ENCODE measurements at regions not wholly inside any gene's neighbourhood (a gene's known extent, or its start where the extent isn't known, plus 50 kb on each side); places are given as distances from the start of the nearest gene placed in this dataset.

- no peaks in the 10 kb centered on the region for H3K4me1 ChIP-seq
- H3K27me3 ChIP-seq (replicated peaks in 1 of 7), result no peaks in the 10 kb centered on the region
- TF ChIP-seq CTCF (IDR thresholded peaks at IDR 0.05 in 8 of 11, conservative IDR thresholded peaks at IDR 0.05 in 3 of 11) (no peak), POLR2AphosphoS5 (IDR thresholded peaks at IDR 0.05) (no peak)
- H3K4me3 ChIP-seq, result no peak overlapping the region
- no peak for DNase-seq
- no peak overlapping the region for H3K27ac ChIP-seq
- peaks cover 0 to 32% (median 11%) of the 10 kb centered on the region in 8 donors for H3K9me3 ChIP-seq
- intact Hi-C loops (cut with DNase I; ENCODE audit: low total_unique reads), result no loop called here
- no peaks in the 10 kb centered on the region for H3K36me3 ChIP-seq
- 67 to 83% (median 78%) methylated on average over 3 of the region's 3 CpGs for WGBS, 5 donors
These were observed 86.7 kb upstream of the IPO5 start for GRCh38 chr13:97866751-97867150.

DNA sequence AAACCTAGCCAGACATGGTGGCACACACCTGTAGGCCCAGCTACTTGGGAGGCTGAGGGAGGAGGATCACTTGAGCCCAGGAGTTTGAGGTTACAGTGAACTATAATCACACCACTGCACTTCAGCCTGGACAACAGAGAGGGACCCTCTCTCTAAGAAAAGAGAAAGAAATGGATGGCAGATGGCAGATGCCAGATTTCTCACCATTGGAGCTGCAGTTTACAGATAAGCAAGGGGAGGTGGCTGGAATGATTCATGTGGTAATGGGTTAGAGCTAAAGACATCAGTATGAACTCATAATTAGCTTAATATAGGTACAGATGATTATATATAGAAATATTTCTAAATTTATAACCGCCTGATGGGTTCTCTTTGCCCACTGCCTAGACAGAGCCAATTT is 80.1 kb upstream of the IPO5 start:
- Histone ChIP-seq H3K4me3 (no peak overlapping the region), H3K27ac (no peak overlapping the region), H3K27me3 (replicated peaks in 1 of 7) (peaks cover 0 to 10% (median 0%) of the 10 kb centered on the region in 7 donors), H3K4me1 (no peaks in the 10 kb centered on the region), H3K9me3 (peaks cover 0 to under 1% (median 0%) of the 10 kb centered on the region in 8 donors), H3K36me3 (no peaks in the 10 kb centered on the region)
- TF ChIP-seq POLR2A (IDR thresholded peaks at IDR 0.05) (no peak), POLR2AphosphoS5 (IDR thresholded peaks at IDR 0.05) (no peak), CTCF (IDR thresholded peaks at IDR 0.05 in 8 of 11, conservative IDR thresholded peaks at IDR 0.05 in 3 of 11) (no peak)
- intact Hi-C loops (cut with DNase I; ENCODE audit: low total_unique reads), result no loop called here
- 70 to 93% (median 86%) methylated on average over 1 of the region's 1 CpG for WGBS, 5 donors
- DNase-seq, result no peak

DNA sequence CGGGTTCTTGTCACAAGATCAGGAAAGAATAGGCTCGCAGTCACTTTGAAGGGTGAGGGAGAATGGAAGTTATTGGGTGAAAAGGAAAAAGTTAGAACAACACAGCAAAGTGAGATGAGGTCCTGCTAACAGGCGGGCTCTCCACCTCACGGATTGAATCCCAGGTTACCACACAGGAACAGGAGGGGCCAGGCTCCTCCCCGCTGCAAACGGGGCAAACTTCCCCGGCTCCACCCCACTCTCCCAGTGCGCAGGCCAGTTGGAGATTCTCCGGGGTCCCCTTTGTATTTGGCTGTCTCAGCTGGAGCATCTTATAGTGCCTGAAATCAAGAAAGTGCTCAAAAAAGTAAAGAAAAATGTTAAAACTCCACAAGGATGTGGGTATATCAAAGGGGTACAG is 78.3 kb upstream of the IPO5 start:
- no peak overlapping the region for H3K4me3 ChIP-seq
- TF ChIP-seq CTCF (IDR thresholded peaks at IDR 0.05 in 8 of 11, conservative IDR thresholded peaks at IDR 0.05 in 3 of 11) (no peak), POLR2AphosphoS5 (IDR thresholded peaks at IDR 0.05) (no peak), POLR2A (IDR thresholded peaks at IDR 0.05) (no peak)
- no peaks in the 10 kb centered on the region for H3K36me3 ChIP-seq
- DNase-seq, result no peak
- WGBS, 5 donors, result 71 to 86% (median 76%) methylated on average over 9 of the region's 9 CpGs
- no peaks in the 10 kb centered on the region for H3K9me3 ChIP-seq
- no peak overlapping the region for H3K27ac ChIP-seq
- intact Hi-C loops (cut with DNase I; ENCODE audit: low total_unique reads), result no loop called here
- H3K27me3 ChIP-seq (replicated peaks in 1 of 7), result peaks cover 0 to 10% (median 0%) of the 10 kb centered on the region in 7 donors
- H3K4me1 ChIP-seq, result no peaks in the 10 kb centered on the region

- Histone ChIP-seq H3K4me1 (no peaks in the 10 kb centered on the region), H3K4me3 (no peak overlapping the region), H3K27me3 (replicated peaks in 1 of 7) (peaks cover 0 to 10% (median 0%) of the 10 kb centered on the region in 7 donors), H3K9me3 (no peaks in the 10 kb centered on the region), H3K27ac (no peak overlapping the region), H3K36me3 (no peaks in the 10 kb centered on the region)
- TF ChIP-seq CTCF (IDR thresholded peaks at IDR 0.05 in 8 of 11, conservative IDR thresholded peaks at IDR 0.05 in 3 of 11), result no peak
- TF ChIP-seq POLR2A (IDR thresholded peaks at IDR 0.05), result no peak
- TF ChIP-seq POLR2AphosphoS5 (IDR thresholded peaks at IDR 0.05), result no peak
- no peak for DNase-seq
- intact Hi-C loops (cut with DNase I; ENCODE audit: low total_unique reads), result no loop called here
- 85 to 94% (median 88%) methylated on average over 7 of the region's 7 CpGs for WGBS, 5 donors
These were observed 77.6 kb upstream of the IPO5 start for GRCh38 chr13:97875911-97876310.
